ENCODE measurements at regions not wholly inside any gene's neighbourhood (a gene's known extent, or its start where the extent isn't known, plus 50 kb on each side); places are given as distances from the start of the nearest gene placed in this dataset.

DNA sequence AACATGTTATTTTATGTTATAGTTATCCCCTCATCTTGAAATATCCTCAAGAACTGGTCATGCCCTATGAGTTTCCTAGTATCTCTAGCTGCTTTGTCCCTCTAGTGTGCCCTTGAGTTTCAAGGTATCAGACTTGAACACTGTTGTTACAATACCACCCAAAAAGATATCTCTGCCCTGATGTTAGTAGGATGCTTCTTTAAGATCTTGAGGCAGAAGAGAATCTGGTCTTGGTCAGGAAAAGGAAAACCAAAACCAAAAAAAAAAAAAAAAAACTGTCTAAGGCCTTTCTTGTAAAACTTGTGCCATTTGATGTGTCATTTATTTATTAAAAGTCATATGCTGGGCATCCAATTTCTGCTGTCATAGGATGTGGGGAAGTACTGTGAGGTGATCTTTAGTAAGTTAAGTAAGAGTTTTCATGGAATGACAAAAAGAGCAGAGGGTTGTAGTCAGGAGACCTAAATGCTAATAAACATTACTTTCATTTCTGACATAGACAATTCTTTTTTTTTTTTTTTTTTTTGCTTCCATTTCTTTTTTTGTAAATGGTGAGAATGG lies 229.7 kb downstream of the NECTIN3 start:
- no peak for TF ChIP-seq RARB (CRISPR knock-in tag; IDR thresholded peaks at IDR 0.05)
- TF ChIP-seq POU6F1 (CRISPR knock-in tag; IDR thresholded peaks at IDR 0.05; ENCODE audit: borderline replicate concordance, low read depth), result no peak
- TF ChIP-seq, protein P1, sequence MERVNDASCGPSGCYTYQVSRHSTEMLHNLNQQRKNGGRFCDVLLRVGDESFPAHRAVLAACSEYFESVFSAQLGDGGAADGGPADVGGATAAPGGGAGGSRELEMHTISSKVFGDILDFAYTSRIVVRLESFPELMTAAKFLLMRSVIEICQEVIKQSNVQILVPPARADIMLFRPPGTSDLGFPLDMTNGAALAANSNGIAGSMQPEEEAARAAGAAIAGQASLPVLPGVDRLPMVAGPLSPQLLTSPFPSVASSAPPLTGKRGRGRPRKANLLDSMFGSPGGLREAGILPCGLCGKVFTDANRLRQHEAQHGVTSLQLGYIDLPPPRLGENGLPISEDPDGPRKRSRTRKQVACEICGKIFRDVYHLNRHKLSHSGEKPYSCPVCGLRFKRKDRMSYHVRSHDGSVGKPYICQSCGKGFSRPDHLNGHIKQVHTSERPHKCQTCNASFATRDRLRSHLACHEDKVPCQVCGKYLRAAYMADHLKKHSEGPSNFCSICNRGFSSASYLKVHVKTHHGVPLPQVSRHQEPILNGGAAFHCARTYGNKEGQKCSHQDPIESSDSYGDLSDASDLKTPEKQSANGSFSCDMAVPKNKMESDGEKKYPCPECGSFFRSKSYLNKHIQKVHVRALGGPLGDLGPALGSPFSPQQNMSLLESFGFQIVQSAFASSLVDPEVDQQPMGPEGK (CRISPR knock-in tag; IDR thresholded peaks at IDR 0.05; ENCODE audit: borderline replicate concordance), result no peak
- no peak for TF ChIP-seq ZNF565 (CRISPR knock-in tag; conservative IDR thresholded peaks at IDR 0.05; ENCODE audit: low read depth)
